PC-3 (cell line): ENCODE measurements at regions not wholly inside any gene's neighbourhood (a gene's known extent, or its start where the extent isn't known, plus 50 kb on each side); places are given as distances from the start of the nearest gene placed in this dataset.

Experiments
- ATAC-seq: fragments of 200-7000 bp; cut with Tn5 transposase; 2 replicates; pipeline ENCODE4 v1.9.1; 2020; ENCODE audit warnings: mild to moderate bottlenecking, moderate library complexity
- BruUV-seq: library from RNA; stranded (reverse); fragments of 400-500 nt; replicated peaks from 2 replicates; lab custom pipeline; 2021; lab: Mats Ljungman, UMichigan
- CTCF ChIA-PET: fragments of 300-600 bp; sonication (Branson Sonifier 250); formaldehyde crosslinking; loops from one replicate; lab custom pipeline; 2022; ENCODE audit warnings: antibody characterized with exemption; lab: Charles Lee
- POLR2A ChIA-PET: fragments of 300-600 bp; sonication (Branson Sonifier 250); formaldehyde crosslinking; loops from one replicate; lab custom pipeline; 2022; ENCODE audit warnings: antibody characterized with exemption; ENCODE audit not compliant: unreplicated experiment; lab: Charles Lee
- DNase-seq: peaks from one replicate; pipeline ENCODE4 v3.0.0-alpha.2; 2015
- H2AFZ ChIP-seq: fragments of 300-600 bp; sonication (generic); 2 replicates; pipeline ENCODE4 v1.6.0; 2016; ENCODE audit warnings: antibody characterized with exemption, low read length
- H3F3A ChIP-seq: fragments of 300-600 bp; sonication (generic); one replicate; pipeline ENCODE4 v1.6.0; 2017; ENCODE audit warnings: antibody characterized with exemption, low read length, control low read depth, mild to moderate bottlenecking; ENCODE audit not compliant: unreplicated experiment
- H3K27ac ChIP-seq: fragments of 300-600 bp; sonication (generic); 2 replicates; pipeline ENCODE4 v1.5.1; 2016; ENCODE audit warnings: mild to moderate bottlenecking, low read length
- H3K27me3 ChIP-seq: fragments of 300-600 bp; sonication (generic); 2 replicates; pipeline ENCODE4 v1.6.1; 2016; ENCODE audit warnings: low read length, mixed read lengths
- H3K36me3 ChIP-seq: fragments of 300-600 bp; sonication (generic); 2 replicates; pipeline ENCODE4 v1.6.1; 2016; ENCODE audit warnings: low read depth, mixed run types, low read length, mixed read lengths
- H3K4me1 ChIP-seq: fragments of 300-600 bp; sonication (generic); 2 replicates; pipeline ENCODE4 v1.5.1; 2016; ENCODE audit warnings: low read length; ENCODE audit not compliant: insufficient read depth
- H3K4me2 ChIP-seq: fragments of 300-600 bp; sonication (generic); 2 replicates; pipeline ENCODE4 v1.6.0; 2016; ENCODE audit warnings: low read length
- H3K4me3 ChIP-seq: fragments of 300-600 bp; sonication (generic); 2 replicates; pipeline ENCODE4 v1.5.1; 2016; ENCODE audit warnings: mild to moderate bottlenecking, low read length, mixed read lengths
- H3K79me2 ChIP-seq: fragments of 300-600 bp; sonication (generic); 2 replicates; pipeline ENCODE4 v1.6.1; 2017; ENCODE audit warnings: low read length, mixed read lengths
- H3K9ac ChIP-seq: fragments of 300-600 bp; sonication (generic); 2 replicates; pipeline ENCODE4 v1.6.0; 2016; ENCODE audit warnings: mild to moderate bottlenecking, low read length
- H3K9me2 ChIP-seq: fragments of 300-600 bp; sonication (generic); replicated peaks from 2 replicates; pipeline ENCODE4 v1.6.1; 2016; ENCODE audit warnings: mixed run types, low read length, mixed read lengths
- H3K9me3 ChIP-seq: fragments of 300-600 bp; sonication (generic); 2 replicates; pipeline ENCODE4 v1.6.1; 2016; ENCODE audit warnings: low read length, mixed read lengths
- H4K20me1 ChIP-seq: fragments of 300-600 bp; sonication (generic); 2 replicates; pipeline ENCODE4 v1.6.1; 2016; ENCODE audit warnings: low read length, mixed read lengths
- EZH2 ChIP-seq: fragments of 300-600 bp; sonication (generic); IDR thresholded peaks from one replicate; pipeline ENCODE4 v1.6.1; 2017; ENCODE audit warnings: antibody characterized with exemption, mild to moderate bottlenecking, low read length; ENCODE audit not compliant: unreplicated experiment
- EZH2phosphoT487 ChIP-seq: fragments of 300-600 bp; sonication (generic); IDR thresholded peaks from 2 replicates; pipeline ENCODE4 v1.6.1; 2018; ENCODE audit warnings: mild to moderate bottlenecking, antibody characterized with exemption, low read length, borderline replicate concordance
- intact Hi-C: fragments of 100-400 bp; cut with micrococcal nuclease; formaldehyde crosslinking; loops from 2 replicates; pipeline ENCODE4 v1.9.0; 2023
- TF ChIP-seq, protein P1 (sequence below): fragments of 300-600 bp; sonication (generic); conservative IDR thresholded peaks from 2 replicates; pipeline ENCODE4 v1.5.1; 2017; ENCODE audit warnings: antibody characterized with exemption, low read depth, mild to moderate bottlenecking, low read length

DNA sequence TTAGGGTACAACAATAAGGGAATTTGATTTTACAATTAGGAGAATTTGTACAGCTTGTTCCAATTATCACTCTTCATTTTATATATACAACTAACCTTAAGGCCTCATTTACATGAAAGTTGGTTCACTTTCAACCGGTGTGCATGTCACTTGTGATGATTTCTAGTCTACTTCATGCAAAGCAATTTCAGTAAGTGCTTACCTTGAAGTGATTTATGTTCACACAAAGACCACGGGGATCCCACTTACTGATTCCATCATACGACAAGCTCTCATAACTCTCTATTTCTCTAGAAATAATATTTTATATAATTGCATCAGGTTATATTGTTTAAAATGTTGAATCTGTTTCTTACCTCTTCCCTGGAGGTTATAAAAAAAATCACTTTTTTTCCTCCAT is 100.3 kb upstream of the CHODL start:
- H4K20me1 ChIP-seq = no peaks in the 10 kb centered on the region
- no peaks in the 10 kb centered on the region for H3K36me3 ChIP-seq
- no peaks in the 10 kb centered on the region for H3F3A ChIP-seq
- DNase-seq (no peak), ATAC-seq (no peak)
- no peak overlapping the region for H3K9ac ChIP-seq
- no peak overlapping the region for H3K4me3 ChIP-seq
- H3K4me2 ChIP-seq = no peak overlapping the region
- H2AFZ ChIP-seq = no peak overlapping the region
- POLR2A ChIA-PET = no interaction called here
- no peak for TF ChIP-seq EZH2phosphoT487
- no peak for TF ChIP-seq EZH2
- TF ChIP-seq, protein P1, sequence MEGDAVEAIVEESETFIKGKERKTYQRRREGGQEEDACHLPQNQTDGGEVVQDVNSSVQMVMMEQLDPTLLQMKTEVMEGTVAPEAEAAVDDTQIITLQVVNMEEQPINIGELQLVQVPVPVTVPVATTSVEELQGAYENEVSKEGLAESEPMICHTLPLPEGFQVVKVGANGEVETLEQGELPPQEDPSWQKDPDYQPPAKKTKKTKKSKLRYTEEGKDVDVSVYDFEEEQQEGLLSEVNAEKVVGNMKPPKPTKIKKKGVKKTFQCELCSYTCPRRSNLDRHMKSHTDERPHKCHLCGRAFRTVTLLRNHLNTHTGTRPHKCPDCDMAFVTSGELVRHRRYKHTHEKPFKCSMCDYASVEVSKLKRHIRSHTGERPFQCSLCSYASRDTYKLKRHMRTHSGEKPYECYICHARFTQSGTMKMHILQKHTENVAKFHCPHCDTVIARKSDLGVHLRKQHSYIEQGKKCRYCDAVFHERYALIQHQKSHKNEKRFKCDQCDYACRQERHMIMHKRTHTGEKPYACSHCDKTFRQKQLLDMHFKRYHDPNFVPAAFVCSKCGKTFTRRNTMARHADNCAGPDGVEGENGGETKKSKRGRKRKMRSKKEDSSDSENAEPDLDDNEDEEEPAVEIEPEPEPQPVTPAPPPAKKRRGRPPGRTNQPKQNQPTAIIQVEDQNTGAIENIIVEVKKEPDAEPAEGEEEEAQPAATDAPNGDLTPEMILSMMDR = no peak
- peaks cover 9% of the 10 kb centered on the region; the same call in 1 of the 2 replicates for H3K9me3 ChIP-seq
- no peaks in the 10 kb centered on the region for H3K9me2 ChIP-seq
- intact Hi-C loops = no loop called here
- CTCF ChIA-PET = no interaction called here
- BruUV-seq = no TSS peak
- H3K27me3 ChIP-seq = no peaks in the 10 kb centered on the region
- H3K79me2 ChIP-seq = no peaks in the 10 kb centered on the region
- no peak overlapping the region for H3K27ac ChIP-seq
- no peaks in the 10 kb centered on the region for H3K4me1 ChIP-seq

DNA sequence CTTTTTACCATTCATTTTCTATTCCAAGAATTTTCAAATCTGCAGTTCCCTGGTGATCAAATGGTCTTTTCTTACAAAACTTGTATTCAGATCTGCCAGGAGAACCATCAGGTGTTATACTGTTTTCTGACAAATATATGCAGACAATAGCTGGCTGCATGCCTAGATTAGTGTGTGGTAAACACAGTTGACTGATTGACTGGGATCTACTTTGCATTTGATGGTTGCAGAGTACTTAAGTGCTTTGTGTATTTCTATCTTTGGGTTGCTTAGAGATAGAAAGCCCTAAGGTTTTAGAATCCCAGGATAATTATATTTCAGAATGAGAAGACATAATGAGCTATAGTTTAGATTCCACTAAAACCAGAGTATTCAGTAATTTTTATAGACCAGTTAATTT is 102.0 kb upstream of the CHODL start:
- Histone ChIP-seq H3K4me1 (no peaks in the 10 kb centered on the region), H3K9me3 (peaks cover 9% of the 10 kb centered on the region; the same call in 1 of the 2 replicates), H3K27me3 (no peaks in the 10 kb centered on the region), H4K20me1 (no peaks in the 10 kb centered on the region), H2AFZ (no peak overlapping the region), H3K9me2 (no peaks in the 10 kb centered on the region), H3K4me2 (no peak overlapping the region), H3K36me3 (no peaks in the 10 kb centered on the region), H3F3A (no peaks in the 10 kb centered on the region), H3K79me2 (no peaks in the 10 kb centered on the region), H3K9ac (no peak overlapping the region), H3K27ac (no peak overlapping the region), H3K4me3 (no peak overlapping the region)
- no TSS peak for BruUV-seq
- intact Hi-C loops = no loop called here
- POLR2A ChIA-PET = no interaction called here
- CTCF ChIA-PET = no interaction called here
- TF ChIP-seq EZH2phosphoT487 (no peak), EZH2 (no peak)
- TF ChIP-seq, protein P1 = no peak
- DNase-seq (no peak), ATAC-seq (no peak)

DNA sequence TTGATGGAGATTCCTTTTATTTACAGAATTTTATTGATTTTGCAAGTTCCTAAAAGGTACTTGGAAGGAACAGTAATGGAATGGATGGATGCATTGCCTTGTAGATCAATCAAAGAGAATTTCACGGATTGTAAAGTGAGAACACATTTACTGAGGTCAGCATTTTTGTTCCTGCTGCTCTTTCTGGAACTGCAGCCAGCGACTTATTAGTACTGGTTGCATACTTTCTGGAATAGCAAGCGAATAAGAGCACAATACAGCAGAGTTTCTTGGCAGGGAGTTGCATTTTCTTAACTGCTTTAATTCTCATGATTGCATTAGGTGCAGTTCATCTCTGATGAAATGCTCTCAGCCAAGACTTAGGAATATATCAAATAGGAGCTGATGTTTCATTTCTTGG is 106.1 kb upstream of the CHODL start:
- ATAC-seq (no peak), DNase-seq (no peak)
- H3K79me2 ChIP-seq = no peaks in the 10 kb centered on the region
- CTCF ChIA-PET = no interaction called here
- TF ChIP-seq, protein P1 = no peak
- TF ChIP-seq EZH2 = no peak
- no peak for TF ChIP-seq EZH2phosphoT487
- H3K4me1 ChIP-seq = no peaks in the 10 kb centered on the region
- no peaks in the 10 kb centered on the region for H3K27me3 ChIP-seq
- no TSS peak for BruUV-seq
- no peak overlapping the region for H2AFZ ChIP-seq
- H4K20me1 ChIP-seq = no peaks in the 10 kb centered on the region
- no peak overlapping the region for H3K4me2 ChIP-seq
- no peaks in the 10 kb centered on the region for H3F3A ChIP-seq
- H3K4me3 ChIP-seq = no peak overlapping the region
- POLR2A ChIA-PET = no interaction called here
- no peaks in the 10 kb centered on the region for H3K36me3 ChIP-seq
- H3K27ac ChIP-seq = no peak overlapping the region
- peaks cover 9% of the 10 kb centered on the region; the same call in 1 of the 2 replicates for H3K9me3 ChIP-seq
- H3K9ac ChIP-seq = no peak overlapping the region
- intact Hi-C loops = no loop called here
- no peaks in the 10 kb centered on the region for H3K9me2 ChIP-seq
